Trophoblast cell (in vitro differentiated cells and primary cell): ENCODE measurements at regions not wholly inside any gene's neighbourhood (a gene's known extent, or its start where the extent isn't known, plus 50 kb on each side); places are given as distances from the start of the nearest gene placed in this dataset.

Experiments
- DNase-seq, 2 donors: peaks; one replicate each; pipeline ENCODE4 v3.0.0-alpha.2; 2016
- H2AFZ ChIP-seq: 2 replicates; pipeline ENCODE4 v1.6.1; 2013; ENCODE audit warnings: low read length, moderate library complexity, mild to moderate bottlenecking; ENCODE audit not compliant: insufficient read depth, poor library complexity
- H2AK5ac ChIP-seq: 2 replicates; pipeline ENCODE4 v1.6.1; 2013; ENCODE audit warnings: mild to moderate bottlenecking, low read length
- H2BK120ac ChIP-seq: 2 replicates; pipeline ENCODE4 v1.6.1; 2013; ENCODE audit warnings: low read length, mild to moderate bottlenecking, moderate library complexity; ENCODE audit not compliant: insufficient read depth, poor library complexity
- H2BK12ac ChIP-seq: 2 replicates; pipeline ENCODE4 v1.6.1; 2013; ENCODE audit warnings: mild to moderate bottlenecking, low read length, moderate library complexity
- H2BK5ac ChIP-seq: 2 replicates; pipeline ENCODE4 v1.6.1; 2013; ENCODE audit warnings: low read length, low read depth, moderate library complexity, mild to moderate bottlenecking; ENCODE audit not compliant: poor library complexity
- H3K14ac ChIP-seq: 2 replicates; pipeline ENCODE4 v1.6.1; 2013; ENCODE audit warnings: mild to moderate bottlenecking, low read length
- H3K18ac ChIP-seq: 2 replicates; pipeline ENCODE4 v1.6.1; 2013; ENCODE audit warnings: mild to moderate bottlenecking, low read length
- H3K23ac ChIP-seq: 2 replicates; pipeline ENCODE4 v1.6.1; 2013; ENCODE audit warnings: low read length
- H3K27ac ChIP-seq: 2 replicates; pipeline ENCODE4 v1.5.1; 2013; ENCODE audit warnings: low read depth, mild to moderate bottlenecking, inconsistent platforms, low read length, moderate library complexity
- H3K27me3 ChIP-seq: 2 replicates; pipeline ENCODE4 v1.6.1; 2013; ENCODE audit warnings: inconsistent platforms, mild to moderate bottlenecking, low read length, moderate library complexity; ENCODE audit not compliant: insufficient read depth
- H3K36me3 ChIP-seq, 2 experiments: 1 replicate in 1 of 2; 2 replicates in 1 of 2; pipeline ENCODE4 v1.6.1; 2013; ENCODE audit warnings: low read length in 2 of 2, mild to moderate bottlenecking in 2 of 2, moderate library complexity in 1 of 2; ENCODE audit not compliant: insufficient read depth in 2 of 2, control insufficient read depth in 1 of 2
- H3K4ac ChIP-seq: 2 replicates; pipeline ENCODE4 v1.6.1; 2013; ENCODE audit warnings: low read depth, mild to moderate bottlenecking, low read length, moderate library complexity
- H3K4me1 ChIP-seq, 2 experiments: 1 replicate in 1 of 2; 2 replicates in 1 of 2; pipeline ENCODE4 v1.6.1; 2013; ENCODE audit warnings: low read length in 2 of 2, mild to moderate bottlenecking in 2 of 2, moderate library complexity in 1 of 2; ENCODE audit not compliant: insufficient read depth in 2 of 2, control insufficient read depth in 1 of 2
- H3K4me2 ChIP-seq: 2 replicates; pipeline ENCODE4 v1.6.1; 2013; ENCODE audit warnings: inconsistent platforms, mild to moderate bottlenecking, low read length, moderate library complexity
- H3K4me3 ChIP-seq: 2 replicates; pipeline ENCODE4 v1.5.1; 2013; ENCODE audit warnings: mild to moderate bottlenecking, low read depth, low read length, inconsistent platforms
- H3K79me1 ChIP-seq: one replicate; pipeline ENCODE4 v1.6.1; 2013; ENCODE audit warnings: low read length
- H3K79me2 ChIP-seq: 2 replicates; pipeline ENCODE4 v1.6.1; 2013; ENCODE audit warnings: low read length, mild to moderate bottlenecking; ENCODE audit not compliant: control insufficient read depth, insufficient read depth, poor library complexity
- H3K9ac ChIP-seq: 2 replicates; pipeline ENCODE4 v1.6.1; 2013; ENCODE audit warnings: mild to moderate bottlenecking, low read length
- H3K9me3 ChIP-seq: 2 replicates; pipeline ENCODE4 v1.6.1; 2013; ENCODE audit warnings: low read depth, mild to moderate bottlenecking, control low read depth, inconsistent platforms, low read length; ENCODE audit not compliant: insufficient read depth
- H4K12ac ChIP-seq: 2 replicates; pipeline ENCODE4 v1.6.1; 2013; ENCODE audit warnings: low read depth, mild to moderate bottlenecking, low read length, moderate library complexity
- H4K8ac ChIP-seq: 2 replicates; pipeline ENCODE4 v1.6.1; 2013; ENCODE audit warnings: low read depth, mild to moderate bottlenecking, low read length, moderate library complexity
- H4K91ac ChIP-seq: one replicate; pipeline ENCODE4 v1.6.1; 2013; ENCODE audit warnings: low read depth, mild to moderate bottlenecking, low read length, moderate library complexity
- WGBS: extraction: QIAGEN DNeasy Blood & Tissue Kit; methylation state at CpG from one replicate; pipeline ENCODE4 v1.1.7; 2013; ENCODE audit warnings: missing lambda C conversion rate; ENCODE audit not compliant: insufficient read length, insufficient coverage; ENCODE audit errors: extremely low coverage; 5-methylcytosine and 5-hydroxymethylcytosine counted together

GRCh38 chr5:160169326-160169725, 50.1 kb upstream of the PWWP2A start:
- H4K8ac ChIP-seq = no peak overlapping the region
- H2BK5ac ChIP-seq = no peak overlapping the region
- H3K23ac ChIP-seq = no peak overlapping the region
- DNase-seq = peak in 1 of 2 donors; percentile 44
- no peak overlapping the region for H4K91ac ChIP-seq
- H3K27me3 ChIP-seq = no peaks in the 10 kb centered on the region
- no peak overlapping the region for H3K4ac ChIP-seq
- no CpG with 5 or more reads among the region's 3 CpGs for WGBS
- H3K9me3 ChIP-seq = no peaks in the 10 kb centered on the region
- H3K79me1 ChIP-seq = no peaks in the 10 kb centered on the region
- H2BK12ac ChIP-seq = no peak overlapping the region
- no peak overlapping the region for H3K18ac ChIP-seq
- H2AK5ac ChIP-seq = no peak overlapping the region
- H4K12ac ChIP-seq = no peak overlapping the region
- peaks cover 0 to 4% of the 10 kb centered on the region in 2 experiments for H3K4me1 ChIP-seq
- H3K9ac ChIP-seq = no peak overlapping the region
- H3K36me3 ChIP-seq = no peaks in the 10 kb centered on the region
- no peak overlapping the region for H3K14ac ChIP-seq
- no peak overlapping the region for H2AFZ ChIP-seq
- no peak overlapping the region for H3K4me3 ChIP-seq
- H3K4me2 ChIP-seq = no peak overlapping the region
- H3K27ac ChIP-seq = no peak overlapping the region
- H2BK120ac ChIP-seq = no peak overlapping the region
- H3K79me2 ChIP-seq = no peaks in the 10 kb centered on the region
